SK-N-DZ (cell line): ENCODE measurements at regions not wholly inside any gene's neighbourhood (a gene's known extent, or its start where the extent isn't known, plus 50 kb on each side); places are given as distances from the start of the nearest gene placed in this dataset.
"Not testable (repeated sequence)": the region's sequence is repeated elsewhere in the genome, so short reads cannot be mapped to it uniquely, and the experiment has no call there.

Source experiments
- DNase-seq: peaks from one replicate; pipeline ENCODE4 v3.0.0-alpha.2; 2015; ENCODE audit warnings: low spot score

DNA sequence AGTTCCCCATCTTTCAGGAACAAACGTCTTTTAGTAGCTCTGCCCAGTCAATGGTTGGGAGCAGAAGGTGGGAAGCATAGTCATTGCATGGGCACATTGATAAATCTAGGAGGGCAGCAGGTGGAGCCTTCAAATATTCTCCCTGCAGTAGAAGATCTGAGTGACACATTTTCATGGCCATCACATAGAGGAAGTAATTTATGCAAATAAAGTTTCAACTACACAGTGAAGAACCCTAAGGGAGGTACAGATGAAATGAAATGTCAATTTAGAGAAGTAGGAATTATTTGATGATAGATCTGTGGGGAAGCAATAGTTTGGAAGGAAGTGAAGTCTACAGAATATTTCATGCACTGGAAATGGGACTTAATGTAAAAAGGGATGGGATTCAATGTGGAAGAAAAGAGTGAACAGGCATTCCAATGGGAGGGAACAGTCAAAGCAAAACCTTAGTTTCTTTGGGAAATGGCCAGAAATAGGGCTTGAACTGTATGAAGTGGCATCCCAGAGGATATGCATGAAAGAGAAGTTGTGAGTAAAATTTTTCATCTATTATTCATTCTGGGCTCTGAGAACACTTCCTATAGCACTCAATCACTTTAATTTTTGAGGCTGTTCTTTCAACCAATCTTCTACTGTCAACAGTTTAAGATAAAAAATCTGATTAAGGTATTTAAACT lies 256.2 kb upstream of the LUZP2 start:
- no peak for DNase-seq

DNA sequence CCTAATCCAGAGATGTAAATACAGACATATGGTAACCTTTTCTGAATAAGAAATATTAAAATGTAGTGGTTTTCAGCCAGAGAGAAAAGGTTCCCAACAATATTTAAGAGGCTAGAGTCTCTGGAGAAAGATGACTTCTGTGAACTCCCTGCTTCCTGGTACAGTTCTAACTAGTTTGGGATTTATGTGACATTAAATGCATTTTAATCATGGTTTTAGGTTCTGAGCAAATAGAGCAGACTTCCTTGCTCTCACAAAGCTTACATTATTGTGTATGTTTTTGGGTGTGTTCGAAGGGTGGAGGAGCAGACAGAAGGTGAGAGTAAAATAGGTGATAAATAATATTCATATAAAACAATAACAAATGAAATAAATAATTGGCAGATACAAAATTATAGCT lies 250.1 kb upstream of the LUZP2 start:
- DNase-seq, result no peak

DNA sequence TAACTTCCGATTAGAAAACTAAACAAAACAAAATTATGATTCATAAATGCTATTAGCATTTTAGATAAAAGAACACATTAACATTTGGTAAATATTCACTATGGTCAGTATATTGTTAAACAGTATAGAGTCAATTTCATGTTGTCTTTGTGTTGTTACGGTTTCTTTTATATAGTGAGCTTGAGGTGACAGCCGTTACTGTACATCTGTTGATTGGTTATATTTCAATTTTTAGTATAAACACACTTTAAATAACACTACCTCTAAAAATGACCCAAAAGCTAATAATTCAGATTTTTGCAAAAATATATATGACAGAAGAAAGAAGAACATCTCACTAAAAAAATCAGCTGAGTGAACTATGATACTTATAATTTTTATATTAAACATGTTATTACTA lies 249.0 kb upstream of the LUZP2 start:
- no peak for DNase-seq

DNA sequence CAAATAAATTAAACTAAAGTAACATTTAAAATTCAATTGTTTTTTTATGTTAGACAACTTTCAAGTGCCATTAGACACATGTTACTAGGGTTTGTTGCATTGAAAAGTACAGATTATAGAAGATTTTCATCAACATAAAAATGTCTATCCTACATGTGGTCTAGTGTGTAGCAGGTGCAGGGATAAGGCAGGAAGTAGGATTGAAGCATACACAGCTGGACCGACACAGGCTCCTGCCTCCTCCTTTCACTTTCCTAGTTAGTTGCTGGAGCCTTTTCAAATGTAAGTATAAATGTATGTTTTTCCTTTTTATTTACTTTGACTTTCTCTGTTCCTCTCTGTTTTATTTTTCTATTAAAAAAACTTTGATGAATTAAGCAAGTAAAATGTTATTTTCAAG lies 246.9 kb upstream of the LUZP2 start:
- no peak for DNase-seq

DNA sequence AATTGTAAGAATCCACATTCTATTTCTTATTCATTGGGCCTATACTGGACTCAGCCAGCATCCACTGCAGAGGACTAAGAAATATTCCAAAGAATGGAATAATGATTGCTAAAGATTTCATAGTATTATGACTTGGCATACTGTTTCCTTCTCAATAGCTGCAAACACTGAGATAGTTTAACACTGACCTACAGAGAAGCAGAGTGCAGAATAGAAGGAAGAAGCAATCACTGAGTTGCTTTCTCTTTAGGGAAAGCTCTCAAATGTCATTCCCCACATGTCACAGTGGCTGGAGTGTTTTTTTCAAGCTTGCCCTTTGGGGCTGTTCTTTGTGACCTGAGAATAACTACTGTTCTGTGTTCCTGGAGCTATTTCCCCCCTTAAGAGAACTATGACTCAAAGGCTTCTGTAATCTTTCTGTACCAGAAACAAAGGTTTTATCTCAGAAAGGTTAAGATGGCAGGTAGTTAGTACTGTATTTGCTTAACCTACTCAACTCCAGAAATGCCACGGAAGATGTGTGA lies 243.6 kb upstream of the LUZP2 start:
- DNase-seq, result no peak

DNA sequence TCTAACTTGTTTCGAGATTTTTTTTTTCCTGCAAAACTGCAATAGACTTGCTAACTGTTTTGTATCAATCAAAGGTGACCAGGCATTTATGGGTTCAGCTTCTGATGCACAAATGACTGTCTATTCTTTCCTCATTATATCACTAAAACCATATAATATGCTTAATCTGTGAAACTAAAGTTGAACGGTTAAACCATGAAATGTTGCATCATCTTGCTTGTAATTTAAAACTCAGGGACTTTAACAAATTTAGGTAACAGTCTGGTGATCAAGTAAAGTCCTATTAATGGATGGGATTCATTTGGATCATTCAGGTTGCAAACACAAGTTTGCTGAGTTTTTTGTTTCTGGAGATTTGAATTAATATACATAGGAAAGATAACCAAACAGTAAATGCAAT lies 232.0 kb upstream of the LUZP2 start:
- no peak for DNase-seq

DNA sequence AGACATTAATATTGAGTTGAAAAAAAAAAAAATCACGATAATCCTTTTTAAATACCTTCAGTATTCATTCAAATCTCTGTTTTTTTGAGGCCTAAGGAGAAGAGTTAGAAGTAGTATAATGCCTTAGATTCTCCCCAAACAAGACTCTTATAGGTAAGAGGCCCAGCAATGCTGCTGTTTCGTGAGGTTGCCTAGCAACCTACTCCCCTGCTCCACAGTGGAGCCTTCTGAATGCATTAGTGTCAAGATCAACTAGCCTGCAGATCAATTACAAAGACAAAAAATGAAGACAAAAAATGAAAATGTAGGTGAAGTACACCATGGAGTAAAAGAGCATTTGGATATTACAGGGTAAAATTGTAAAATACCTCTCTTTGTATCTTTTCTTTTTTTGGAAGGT lies 229.8 kb upstream of the LUZP2 start:
- peak; percentile 88 for DNase-seq

DNA sequence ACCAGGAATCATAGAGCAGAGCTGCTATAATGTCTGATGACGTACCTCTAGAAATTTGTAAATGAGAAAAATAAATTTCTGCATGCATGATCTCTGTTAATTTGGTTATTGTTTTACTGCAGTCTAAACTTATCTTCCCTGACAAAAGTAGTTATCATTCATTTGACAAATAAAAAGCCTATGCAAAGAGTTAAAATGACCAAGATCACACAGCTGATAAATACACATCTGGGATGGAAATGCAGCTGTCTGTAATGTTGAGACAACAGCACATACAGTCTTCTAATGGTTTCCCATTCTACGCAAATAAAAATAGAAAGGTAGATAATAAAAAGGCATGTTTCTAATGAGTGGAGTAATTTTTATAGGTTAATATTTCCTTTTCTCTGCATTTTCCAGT lies 225.1 kb upstream of the LUZP2 start:
- no peak for DNase-seq

DNA sequence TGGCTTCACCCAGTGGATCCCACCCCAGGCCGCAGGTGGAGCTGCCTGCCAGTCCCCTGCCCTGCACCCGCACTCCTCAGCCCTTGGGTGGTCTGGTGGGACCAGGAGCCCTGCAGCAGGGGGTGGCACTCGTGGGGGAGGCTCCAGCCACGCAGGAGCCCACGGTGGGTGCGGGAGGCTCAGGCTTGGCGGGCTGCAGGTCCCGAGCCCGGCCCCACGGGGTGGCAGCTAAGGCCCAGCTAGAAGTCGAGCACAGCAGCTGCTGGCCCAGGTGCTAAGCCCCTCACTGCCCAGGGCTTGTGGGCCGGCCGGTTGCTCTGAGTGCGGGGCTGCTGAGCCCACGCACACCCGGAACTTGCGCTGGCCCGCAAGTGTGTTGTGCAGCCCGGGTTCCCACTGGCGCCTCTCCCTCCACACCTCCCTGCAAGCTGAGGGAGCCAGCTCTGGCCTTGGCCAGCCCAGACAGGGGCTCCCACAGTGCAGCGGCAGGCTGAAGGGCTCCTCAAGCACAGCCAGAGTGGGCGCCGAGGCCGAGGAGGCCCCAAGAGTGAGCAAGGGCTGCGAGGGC lies 222.6 kb upstream of the LUZP2 start:
- DNase-seq, result not testable (repeated sequence)

DNA sequence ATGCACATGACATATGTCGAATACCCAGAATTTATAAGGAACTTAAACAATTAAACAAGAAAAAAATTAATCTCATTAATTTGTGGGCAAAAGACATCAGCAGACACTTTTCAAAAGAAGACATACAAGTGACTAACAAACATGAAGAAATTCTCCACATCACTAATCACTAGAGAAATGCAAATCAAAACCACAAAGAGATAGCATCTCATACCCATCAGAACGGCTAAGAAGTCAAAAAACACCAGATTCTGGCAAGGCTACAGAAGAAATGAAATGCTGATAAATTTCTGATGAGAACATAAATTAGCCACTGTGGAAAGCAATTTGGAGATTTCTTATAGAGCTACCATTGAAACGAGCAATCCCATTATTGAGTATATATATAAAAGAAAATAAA lies 210.6 kb upstream of the LUZP2 start:
- DNase-seq, result no peak

DNA sequence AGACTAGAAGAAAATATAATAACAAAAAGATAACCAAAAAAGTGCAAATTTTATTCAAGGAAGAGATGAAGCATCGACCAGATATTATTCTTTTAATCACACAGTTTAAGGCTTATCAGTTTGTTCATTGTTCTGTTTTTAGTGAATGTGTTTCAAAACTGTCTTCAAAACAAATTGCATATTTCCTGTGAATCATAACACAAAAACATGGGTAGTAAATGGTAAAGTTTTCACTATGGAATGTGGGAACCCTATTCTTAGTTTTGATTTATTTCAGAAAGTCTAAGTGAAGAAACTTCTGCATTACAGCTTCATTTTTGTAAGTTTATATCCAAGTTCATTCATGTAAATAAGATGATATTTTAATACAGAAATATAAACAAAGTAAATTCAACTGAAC lies 207.6 kb upstream of the LUZP2 start:
- no peak for DNase-seq

DNA sequence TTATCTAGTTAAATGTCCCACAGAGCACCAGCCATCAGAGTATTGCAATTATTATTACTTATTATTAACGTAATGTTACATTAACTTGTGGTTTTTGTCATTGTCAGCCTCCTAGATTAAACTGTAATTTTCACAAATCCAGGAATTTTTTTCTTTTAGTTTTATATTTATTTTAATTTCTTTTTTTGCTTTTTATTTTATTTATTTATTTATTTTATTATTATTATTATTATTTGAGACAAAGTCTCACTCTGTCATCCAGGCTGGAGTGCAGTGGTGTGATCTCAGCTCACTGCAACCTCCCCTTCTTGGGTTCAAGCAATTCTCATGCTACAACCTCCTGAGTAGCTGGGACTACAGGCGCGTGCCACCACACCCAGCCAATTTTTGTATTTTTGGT lies 202.9 kb upstream of the LUZP2 start:
- no peak for DNase-seq

DNA sequence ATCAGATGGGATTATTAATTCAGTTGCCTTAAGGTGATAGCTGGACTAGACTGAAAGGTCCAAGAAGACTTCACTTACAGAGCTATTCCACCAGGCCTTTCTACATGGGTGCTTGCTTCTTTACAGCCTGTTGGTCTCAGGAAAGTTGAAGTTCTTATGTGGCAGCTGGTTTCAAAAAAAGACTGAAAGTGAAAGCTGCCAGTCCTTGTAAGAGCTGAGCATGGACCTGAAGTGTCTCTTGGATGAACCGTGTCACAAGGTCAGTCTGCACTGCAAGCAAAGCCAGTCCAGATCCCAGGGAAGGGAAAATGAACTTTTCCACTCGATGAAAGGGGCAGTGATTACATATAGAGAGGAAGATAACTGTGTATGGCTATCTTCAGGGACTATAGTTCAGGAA lies 201.5 kb upstream of the LUZP2 start:
- no peak for DNase-seq

DNA sequence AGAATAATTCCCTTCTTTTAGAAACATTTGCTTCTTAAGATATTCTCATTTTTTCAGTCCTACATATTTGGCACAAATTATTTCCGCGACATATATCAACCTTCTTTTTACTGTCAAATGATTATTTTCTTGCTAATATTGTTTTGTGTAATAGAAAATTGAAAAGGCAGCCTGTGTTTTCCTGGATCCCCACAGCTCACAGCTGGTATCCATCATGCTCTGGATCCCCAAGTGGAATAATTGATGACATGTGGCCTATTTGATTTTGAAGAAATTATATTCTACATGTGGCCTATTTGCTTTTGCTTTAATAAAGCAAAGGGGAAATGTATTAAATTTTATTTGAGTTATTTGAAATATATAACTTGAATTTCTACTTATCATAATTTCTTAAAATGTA lies 199.4 kb upstream of the LUZP2 start:
- DNase-seq, result no peak

DNA sequence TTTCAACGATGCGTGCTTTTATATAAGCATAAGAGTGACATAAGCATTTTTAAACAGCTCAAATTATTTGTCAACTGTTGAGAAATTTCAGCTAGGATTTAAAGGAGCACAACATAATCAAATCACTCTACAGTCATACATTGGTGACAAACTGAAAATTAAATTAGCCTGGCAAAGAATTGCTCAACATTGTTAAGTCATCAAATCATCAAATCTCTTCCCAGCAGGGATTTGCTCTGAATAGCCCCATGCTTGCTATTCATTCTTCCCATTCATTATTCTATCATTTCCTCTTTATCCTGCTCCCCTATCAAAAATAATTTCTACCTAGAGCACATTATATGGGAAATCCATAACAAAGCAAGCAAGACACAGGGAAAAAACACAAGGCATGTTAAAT lies 198.7 kb upstream of the LUZP2 start:
- peak; percentile 58 for DNase-seq

DNA sequence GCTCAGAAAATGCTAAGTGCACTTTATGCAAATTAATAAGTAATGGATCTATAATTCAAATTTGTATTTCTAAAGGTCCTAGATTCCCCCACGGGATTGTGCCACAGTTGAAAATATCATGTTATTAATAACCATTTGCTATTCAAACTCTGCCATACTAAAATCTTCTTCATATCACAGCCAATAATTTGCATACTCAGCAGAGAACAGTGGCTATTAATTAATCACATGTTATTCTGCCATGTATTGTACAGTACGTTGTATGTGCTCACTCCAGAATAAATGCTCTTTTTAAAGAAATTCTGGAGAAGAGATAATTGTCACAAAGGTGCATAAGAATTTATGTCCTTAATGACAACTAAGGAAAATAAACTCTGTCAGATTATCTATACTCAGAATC lies 184.9 kb upstream of the LUZP2 start:
- no peak for DNase-seq

DNA sequence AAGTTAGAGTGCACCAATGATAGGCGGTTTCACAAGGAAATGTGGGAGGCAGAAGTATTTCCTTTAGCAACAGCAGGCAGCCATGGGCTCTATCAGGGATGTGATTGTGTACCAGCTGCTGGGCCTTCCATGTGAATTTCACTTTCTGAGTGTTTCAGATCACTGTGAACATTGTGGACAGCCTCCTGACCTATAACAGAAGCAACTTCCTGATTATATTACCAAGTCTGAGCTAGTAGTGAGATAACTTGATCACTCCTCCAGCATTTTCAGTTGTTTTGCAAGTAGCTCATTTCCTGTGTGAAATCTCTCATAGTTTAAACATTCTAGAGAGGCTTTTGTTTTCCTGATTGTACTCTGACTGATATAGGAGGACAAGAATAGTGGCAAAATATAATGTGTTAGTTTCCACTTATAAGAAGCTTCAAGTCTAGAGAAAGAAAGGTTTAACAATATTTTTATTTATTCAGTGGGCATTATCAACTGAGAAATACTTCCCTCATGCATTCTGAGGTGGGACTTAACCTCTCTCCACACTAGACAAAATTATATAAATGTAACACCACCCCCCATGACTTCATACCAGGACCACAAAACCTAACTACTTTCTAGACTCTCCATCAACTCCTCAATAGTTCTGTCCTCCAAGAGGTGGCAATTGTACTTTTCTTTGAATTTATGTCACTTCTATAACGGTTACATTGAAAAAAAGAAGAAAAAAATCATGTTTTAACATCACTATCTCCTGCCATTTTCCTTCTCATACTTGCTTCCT lies 184.2 kb upstream of the LUZP2 start:
- peak; percentile 37 for DNase-seq

DNA sequence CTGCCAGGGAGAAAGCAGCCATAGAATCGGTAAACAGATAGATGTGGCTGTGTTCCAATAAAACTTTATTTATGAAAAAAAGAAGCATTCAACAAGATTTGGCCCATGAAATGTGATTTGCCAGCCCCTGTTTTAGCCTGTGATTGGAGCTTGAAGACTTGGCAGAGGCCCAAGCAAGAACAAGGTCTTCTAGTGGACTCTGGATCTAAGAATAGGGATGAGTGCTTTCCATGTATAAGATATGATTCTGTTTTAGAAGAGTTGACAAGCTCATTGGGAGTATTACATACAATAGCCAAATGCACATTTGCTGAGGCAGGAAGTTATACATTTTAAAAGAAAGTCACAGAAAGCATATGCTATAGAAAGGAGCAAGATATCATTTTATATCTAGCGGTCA lies 175.6 kb upstream of the LUZP2 start:
- no peak for DNase-seq

DNA sequence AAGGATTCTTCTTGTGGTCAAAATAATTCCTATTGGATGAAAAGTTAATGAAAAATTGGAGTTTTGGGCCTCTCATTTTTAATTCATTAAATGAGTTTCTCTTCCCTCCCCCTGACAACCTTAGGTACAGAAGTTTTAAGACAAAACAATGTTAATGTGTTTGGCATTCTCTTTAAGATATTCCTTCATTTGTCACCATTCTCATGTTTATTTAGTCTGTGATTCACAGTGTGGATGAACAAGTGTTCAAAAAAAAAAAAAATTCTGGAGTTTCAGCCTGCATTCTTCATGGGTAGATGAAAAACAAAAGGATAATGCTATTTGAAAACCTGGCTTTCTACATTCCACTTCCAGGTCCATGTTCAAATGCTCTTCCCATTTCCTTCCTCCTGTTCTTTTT lies 172.6 kb upstream of the LUZP2 start:
- DNase-seq, result no peak

DNA sequence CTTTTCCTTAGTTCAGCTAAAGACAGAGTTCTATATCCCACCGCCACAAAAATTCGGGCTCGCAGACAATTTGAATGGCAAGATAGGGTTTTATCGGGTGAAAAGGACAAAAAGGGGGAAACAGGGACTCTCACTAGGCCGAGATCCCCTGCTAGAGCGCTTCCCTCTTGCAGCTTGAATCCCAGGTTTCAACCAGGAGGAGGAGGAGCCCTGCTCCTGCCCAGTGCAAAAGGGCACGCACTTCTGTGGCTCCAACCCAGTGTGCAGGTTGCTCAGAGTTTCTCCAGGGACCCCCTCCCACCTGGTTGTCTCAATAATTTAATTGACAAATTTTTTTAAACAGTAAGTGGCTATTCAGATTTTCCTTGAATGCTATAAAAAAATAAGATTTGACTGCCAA lies 152.6 kb upstream of the LUZP2 start:
- DNase-seq, result no peak

DNA sequence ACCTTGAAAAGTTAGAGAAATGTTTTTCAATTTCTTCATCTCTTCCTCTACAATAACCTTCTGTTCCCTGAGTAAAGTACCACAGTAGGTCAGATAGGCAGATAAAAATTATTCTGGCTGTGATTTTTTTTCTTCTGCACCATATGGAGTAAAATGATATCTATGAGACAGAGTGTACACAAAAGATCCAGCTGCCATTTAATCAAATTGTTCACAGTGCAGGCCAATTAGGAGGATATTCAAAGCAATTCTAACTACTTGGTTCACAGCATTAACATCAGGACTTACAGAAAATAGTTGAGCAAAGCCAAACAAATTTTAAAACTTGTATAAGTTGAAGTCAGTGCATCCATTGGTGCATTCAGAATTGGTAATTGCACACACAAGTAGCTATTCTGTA lies 147.9 kb upstream of the LUZP2 start:
- peak; percentile 32 for DNase-seq

DNA sequence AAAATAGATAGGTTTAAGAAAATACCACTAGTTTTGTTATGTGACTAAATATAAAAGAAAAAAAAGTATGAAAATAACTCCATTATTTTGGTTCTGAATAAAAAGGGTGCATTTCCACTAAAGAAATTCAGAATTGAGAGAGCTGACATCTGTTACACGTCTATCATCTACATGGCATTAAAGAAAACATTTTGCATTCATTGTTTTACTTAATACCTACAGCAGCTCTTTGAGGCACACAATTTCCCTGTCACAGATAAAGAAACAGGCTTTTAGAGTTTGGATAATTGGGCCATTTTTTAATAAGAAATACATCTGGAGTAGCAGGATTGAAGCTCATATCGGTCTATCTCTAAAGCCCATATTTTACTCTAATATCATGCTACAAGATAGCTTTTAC lies 145.7 kb upstream of the LUZP2 start:
- DNase-seq, result no peak

DNA sequence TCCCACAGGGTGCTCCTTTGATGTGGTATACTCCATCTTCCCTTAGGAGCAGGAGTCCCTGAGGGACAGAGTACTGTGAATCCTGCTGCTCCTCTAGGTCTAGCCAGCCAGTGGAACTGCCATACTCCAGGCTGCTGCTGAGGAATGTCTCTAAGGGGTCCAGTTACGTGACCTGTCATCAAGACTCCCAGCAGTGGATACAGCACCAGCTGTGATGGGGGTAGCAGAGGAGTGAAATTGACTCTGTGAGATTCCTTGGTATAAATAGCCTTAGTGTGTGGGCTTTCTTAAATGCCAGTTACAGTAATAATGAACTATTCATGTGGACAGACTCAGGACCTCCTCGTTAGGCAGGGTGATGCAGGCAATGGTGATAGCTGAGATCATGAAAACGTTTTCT lies 140.4 kb upstream of the LUZP2 start:
- DNase-seq, result no peak
